Adrenal gland (tissue), 5 donors: ENCODE measurements at regions not wholly inside any gene's neighbourhood (a gene's known extent, or its start where the extent isn't known, plus 50 kb on each side); places are given as distances from the start of the nearest gene placed in this dataset.

ENCODE experiments used
- POLR2A ChIP-seq, 2 donors: fragments of 450-650 bp; IDR thresholded peaks; one replicate each; pipeline ENCODE4 v1.6.1; 2017; ENCODE audit warnings: antibody characterized with exemption in 2 of 2, mild to moderate bottlenecking in 2 of 2, moderate library complexity in 1 of 2
- TF ChIP-seq, protein P1 (sequence below), 6 experiments: fragments of 450-650 bp in 4 of 6; fragments of 200-600 bp in 2 of 6; sonication (generic) in 1 of 6; IDR thresholded peaks; 1 replicate in 5 of 6; 2 replicates in 1 of 6; pipeline versions ENCODE4 v1.5.1 to v1.8.0; 2016 to 2021; ENCODE audit warnings: antibody characterized with exemption in 6 of 6, mild to moderate bottlenecking in 2 of 6, moderate library complexity in 1 of 6
- donor health status: DM: no; HTN: no; CAD: no.

DNA sequence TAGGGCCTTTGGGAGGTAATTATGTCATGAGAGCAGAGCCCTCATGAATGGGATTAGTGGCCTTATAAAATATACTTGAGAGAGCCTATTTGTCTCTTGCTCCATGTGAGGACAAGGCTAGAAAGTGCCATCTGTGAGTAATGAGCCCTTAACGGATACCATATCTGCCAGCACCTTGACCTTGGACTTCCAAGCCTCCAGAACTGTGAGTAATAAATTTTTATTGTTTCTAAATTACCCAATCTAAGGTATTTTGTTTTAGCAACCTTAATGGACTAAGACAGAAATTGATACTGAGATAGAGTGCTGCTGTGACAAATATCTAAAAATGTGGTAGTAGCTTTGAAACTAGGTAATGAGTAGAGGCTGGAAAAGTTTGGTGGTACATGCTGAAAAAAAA, 285.0 kb upstream of the DIPK2B start:
- TF ChIP-seq, protein P1, sequence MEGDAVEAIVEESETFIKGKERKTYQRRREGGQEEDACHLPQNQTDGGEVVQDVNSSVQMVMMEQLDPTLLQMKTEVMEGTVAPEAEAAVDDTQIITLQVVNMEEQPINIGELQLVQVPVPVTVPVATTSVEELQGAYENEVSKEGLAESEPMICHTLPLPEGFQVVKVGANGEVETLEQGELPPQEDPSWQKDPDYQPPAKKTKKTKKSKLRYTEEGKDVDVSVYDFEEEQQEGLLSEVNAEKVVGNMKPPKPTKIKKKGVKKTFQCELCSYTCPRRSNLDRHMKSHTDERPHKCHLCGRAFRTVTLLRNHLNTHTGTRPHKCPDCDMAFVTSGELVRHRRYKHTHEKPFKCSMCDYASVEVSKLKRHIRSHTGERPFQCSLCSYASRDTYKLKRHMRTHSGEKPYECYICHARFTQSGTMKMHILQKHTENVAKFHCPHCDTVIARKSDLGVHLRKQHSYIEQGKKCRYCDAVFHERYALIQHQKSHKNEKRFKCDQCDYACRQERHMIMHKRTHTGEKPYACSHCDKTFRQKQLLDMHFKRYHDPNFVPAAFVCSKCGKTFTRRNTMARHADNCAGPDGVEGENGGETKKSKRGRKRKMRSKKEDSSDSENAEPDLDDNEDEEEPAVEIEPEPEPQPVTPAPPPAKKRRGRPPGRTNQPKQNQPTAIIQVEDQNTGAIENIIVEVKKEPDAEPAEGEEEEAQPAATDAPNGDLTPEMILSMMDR (IDR thresholded peaks at IDR 0.05) = no peak
- no peak for TF ChIP-seq POLR2A (IDR thresholded peaks at IDR 0.05)
